SK-N-SH (cell line): ENCODE measurements at regions not wholly inside any gene's neighbourhood (a gene's known extent, or its start where the extent isn't known, plus 50 kb on each side); places are given as distances from the start of the nearest gene placed in this dataset.

ENCODE experiments used
- CTCF ChIA-PET: fragments of 300-600, 350-600 bp; formaldehyde crosslinking; extraction: SDS; loops from one replicate; lab custom pipeline; 2021; lab: Yijun Ruan, JAX
- POLR2A ChIA-PET: fragments of 350-600 bp; sonication (Branson Sonifier 250); formaldehyde crosslinking; extraction: SDS; loops from one replicate; lab custom pipeline; 2020; ENCODE audit warnings: antibody characterized with exemption, inconsistent platforms; lab: Yijun Ruan, JAX
- DNase-seq: peaks from one replicate; pipeline ENCODE4 v3.0.0; 2012
- H2AFZ ChIP-seq: fragments of 200-600 bp; sonication (generic); 2 replicates; pipeline ENCODE4 v1.8.1; 2016; ENCODE audit warnings: antibody characterized with exemption, mild to moderate bottlenecking, low read depth
- H3F3A ChIP-seq: fragments of 200-600 bp; sonication (generic); replicated peaks from 2 replicates; pipeline ENCODE3; 2016; ENCODE audit warnings: antibody characterized with exemption, mild to moderate bottlenecking; ENCODE audit not compliant: insufficient read depth
- H3K27ac ChIP-seq, 2 experiments: fragments of 200-500 bp in 1 of 2; fragments of 200-600 bp in 1 of 2; sonication (Bioruptor generic) in 1 of 2; sonication (generic), shearing (Covaris generic) in 1 of 2; 2 replicates each; pipeline versions ENCODE4 v1.5.1 to v1.6.1; 2014 to 2016; ENCODE audit warnings: low read depth in 2 of 2, inconsistent platforms in 1 of 2, low read length in 1 of 2, mild to moderate bottlenecking in 1 of 2, mixed read lengths in 1 of 2
- H3K27me3 ChIP-seq: fragments of 200-600 bp; sonication (generic), shearing (Covaris generic); 2 replicates; pipeline ENCODE4 v1.6.1; 2016; ENCODE audit warnings: mixed run types; ENCODE audit not compliant: insufficient read depth
- H3K36me3 ChIP-seq, 2 experiments: fragments of 200-500 bp in 1 of 2; fragments of 200-600 bp in 1 of 2; sonication (Bioruptor generic) in 1 of 2; sonication (generic) in 1 of 2; replicated peaks in 1 of 2; 2 replicates each; pipeline versions ENCODE3 to v1.5.1; 2014 to 2016; ENCODE audit warnings: low read length in 1 of 2, mild to moderate bottlenecking in 1 of 2; ENCODE audit not compliant: insufficient read depth in 2 of 2, control insufficient read depth in 1 of 2
- H3K4me1 ChIP-seq, 2 experiments: fragments of 200-500 bp in 1 of 2; fragments of 200-600 bp in 1 of 2; sonication (Bioruptor generic) in 1 of 2; sonication (generic), shearing (Covaris generic) in 1 of 2; 2 replicates each; pipeline versions ENCODE4 v1.5.1 to v1.6.1; 2014 to 2016; ENCODE audit warnings: low read depth in 1 of 2, low read length in 1 of 2, mixed run types in 1 of 2; ENCODE audit not compliant: insufficient read depth in 2 of 2, control insufficient read depth in 1 of 2
- H3K4me2 ChIP-seq: fragments of 200-600 bp; sonication (generic), shearing (Covaris generic); 2 replicates; pipeline ENCODE4 v1.6.1; 2017; ENCODE audit warnings: mixed run types
- H3K4me3 ChIP-seq, 2 experiments: fragments of 200-500 bp in 1 of 2; fragments of 200-600 bp in 1 of 2; sonication (Bioruptor generic) in 1 of 2; sonication (generic), shearing (Covaris generic) in 1 of 2; 2 replicates each; pipeline versions ENCODE4 v1.5.1 to v1.8.1; 2014 to 2016; ENCODE audit warnings: low read depth in 2 of 2, inconsistent platforms in 1 of 2, low read length in 1 of 2, mild to moderate bottlenecking in 1 of 2, mixed read lengths in 1 of 2, moderate library complexity in 1 of 2
- H3K79me2 ChIP-seq: fragments of 200-600 bp; sonication (generic); 2 replicates; pipeline ENCODE4 v1.8.1; 2017; ENCODE audit warnings: mild to moderate bottlenecking; ENCODE audit not compliant: insufficient read depth
- H3K9ac ChIP-seq: fragments of 200-600 bp; sonication (generic); 2 replicates; pipeline ENCODE4 v1.6.1; 2017; ENCODE audit warnings: mixed run types
- H3K9me2 ChIP-seq: fragments of 200-600 bp; sonication (generic); 2 replicates; pipeline ENCODE4 v1.6.1; 2017; ENCODE audit warnings: mixed run types
- H3K9me3 ChIP-seq: fragments of 200-600 bp; sonication (generic); 2 replicates; pipeline ENCODE4 v1.6.1; 2017; ENCODE audit warnings: mixed run types, mild to moderate bottlenecking, moderate library complexity
- H4K20me1 ChIP-seq: fragments of 200-600 bp; sonication (generic); 2 replicates; pipeline ENCODE4 v1.6.1; 2017; ENCODE audit warnings: mild to moderate bottlenecking, mixed run types; ENCODE audit not compliant: insufficient read depth
- CTCF ChIP-seq: fragments of 200-600 bp; sonication (generic); IDR thresholded peaks from 2 replicates; pipeline ENCODE4 v1.6.1; 2017; ENCODE audit warnings: antibody characterized with exemption, mild to moderate bottlenecking, moderate library complexity
- FOXJ3 ChIP-seq: sonication (generic); formaldehyde crosslinking; IDR thresholded peaks from 2 replicates; pipeline ENCODE4 v1.5.1; 2020; ENCODE audit warnings: mild to moderate bottlenecking, missing genetic modification reagents
- RCOR1 ChIP-seq: fragments of 150-350 bp; IDR thresholded peaks from 2 replicates; pipeline ENCODE4 v1.6.1; 2017; ENCODE audit warnings: antibody characterized with exemption, low read length
- TAF1 ChIP-seq: IDR thresholded peaks from 2 replicates; pipeline ENCODE4 v1.6.1; 2012; ENCODE audit warnings: low read depth, mild to moderate bottlenecking, low read length, moderate library complexity, borderline replicate concordance
- USF1 ChIP-seq: IDR thresholded peaks from 2 replicates; pipeline ENCODE4 v1.4.0; 2012; ENCODE audit warnings: low read depth, borderline replicate concordance
- YY1 ChIP-seq: IDR thresholded peaks from 2 replicates; pipeline ENCODE4 v1.4.0; 2012; ENCODE audit warnings: low read depth, mild to moderate bottlenecking
- WGBS: methylation state at CpG from one replicate; pipeline ENCODE4 v1.1.6; 2017; ENCODE audit warnings: low lambda C conversion rate; 5-methylcytosine and 5-hydroxymethylcytosine counted together
- TF ChIP-seq, protein P1 (sequence below): IDR thresholded peaks from 2 replicates; pipeline ENCODE4 v1.4.0; 2012; ENCODE audit warnings: low read depth

- Histone ChIP-seq H3K9ac (no peak overlapping the region), H3K9me2 (no peaks in the 10 kb centered on the region), H3K79me2 (no peaks in the 10 kb centered on the region), H3K9me3 (no peaks in the 10 kb centered on the region), H3K27ac (peak overlapping the region in 1 of 2 experiments; percentile 60; a peak in 1 of 4 replicates), H3F3A (no peaks in the 10 kb centered on the region), H4K20me1 (peaks cover 10% of the 10 kb centered on the region; the same call in 1 of the 2 replicates), H3K4me1 (peaks cover 0 to 35% of the 10 kb centered on the region in 2 experiments; a peak in 1 of 4 replicates), H3K4me2 (no peak overlapping the region), H3K4me3 (no peak overlapping the region), H3K36me3 (no peaks in the 10 kb centered on the region)
- 91% methylated on average over 7 of the region's 14 CpGs for WGBS
- TF ChIP-seq FOXJ3 (CRISPR knock-in tag) (no peak), TAF1 (no peak), USF1 (no peak), RCOR1 (no peak)
- TF ChIP-seq, all 33 proteins: peak for 0
- POLR2A ChIA-PET, result no interaction called here
- Histone ChIP-seq H2AFZ (no peak overlapping the region), H3K27me3 (no peaks in the 10 kb centered on the region)
- CTCF ChIA-PET, result interaction anchor here (0.8 to 3.0 kb wide), 5 partner anchors 8 to 81 kb away, joined by 3 to 11 read pairs (median 5); no protein-coding TSS in a partner anchor
- peak; percentile 31 for DNase-seq
Measured at GRCh38 chr12:123070267-123071081, 80.4 kb downstream of the PITPNM2 start.

- WGBS, result 92% methylated on average over 5 of the region's 12 CpGs
- H3K36me3 ChIP-seq, result no peaks in the 10 kb centered on the region
- peaks cover 0 to 28% of the 10 kb centered on the region in 2 experiments; a peak in 1 of 4 replicates for H3K4me1 ChIP-seq
- H3K4me3 ChIP-seq, result no peak overlapping the region
- no peaks in the 10 kb centered on the region for H3K79me2 ChIP-seq
- H3K9me2 ChIP-seq, result no peaks in the 10 kb centered on the region
- TF ChIP-seq YY1, result no peak
- TF ChIP-seq FOXJ3 (CRISPR knock-in tag), result no peak
- TF ChIP-seq CTCF, result no peak
- TF ChIP-seq, protein P1, sequence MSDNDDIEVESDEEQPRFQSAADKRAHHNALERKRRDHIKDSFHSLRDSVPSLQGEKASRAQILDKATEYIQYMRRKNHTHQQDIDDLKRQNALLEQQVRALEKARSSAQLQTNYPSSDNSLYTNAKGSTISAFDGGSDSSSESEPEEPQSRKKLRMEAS, result no peak
- H2AFZ ChIP-seq, result no peak overlapping the region
- H3K27ac ChIP-seq, result peak overlapping the region in 1 of 2 experiments; percentile 60; a peak in 1 of 4 replicates
- no peaks in the 10 kb centered on the region for H3K27me3 ChIP-seq
- H3K9ac ChIP-seq, result no peak overlapping the region
- no peaks in the 10 kb centered on the region for H3F3A ChIP-seq
- no peak overlapping the region for H3K4me2 ChIP-seq
- CTCF ChIA-PET, result interaction anchor here (0.8 to 3.0 kb wide), 5 partner anchors 9 to 82 kb away, joined by 3 to 11 read pairs (median 5); no protein-coding TSS in a partner anchor
- peaks cover 6% of the 10 kb centered on the region; the same call in 1 of the 2 replicates for H4K20me1 ChIP-seq
- no peaks in the 10 kb centered on the region for H3K9me3 ChIP-seq
- DNase-seq, result peak; percentile 40
- POLR2A ChIA-PET, result interaction anchor here (1.9 kb wide), 1 partner anchor 163 kb away, joined by 5 read pairs; the partner anchor contains the start of genes MPHOSPH9 and MTRFR
Measured at GRCh38 chr12:123069436-123070266, 81.2 kb downstream of the PITPNM2 start.
